NCI-H69 (cell line): ENCODE measurements at regions not wholly inside any gene's neighbourhood (a gene's known extent, or its start where the extent isn't known, plus 50 kb on each side); places are given as distances from the start of the nearest gene placed in this dataset.
A peak's percentile ranks its signal among the peaks of the same experiment; 100 is the strongest.

ENCODE experiments used
- DNase-seq: peaks from one replicate; lab custom pipeline; 2025; lab: John Stamatoyannopoulos, UW

DNA sequence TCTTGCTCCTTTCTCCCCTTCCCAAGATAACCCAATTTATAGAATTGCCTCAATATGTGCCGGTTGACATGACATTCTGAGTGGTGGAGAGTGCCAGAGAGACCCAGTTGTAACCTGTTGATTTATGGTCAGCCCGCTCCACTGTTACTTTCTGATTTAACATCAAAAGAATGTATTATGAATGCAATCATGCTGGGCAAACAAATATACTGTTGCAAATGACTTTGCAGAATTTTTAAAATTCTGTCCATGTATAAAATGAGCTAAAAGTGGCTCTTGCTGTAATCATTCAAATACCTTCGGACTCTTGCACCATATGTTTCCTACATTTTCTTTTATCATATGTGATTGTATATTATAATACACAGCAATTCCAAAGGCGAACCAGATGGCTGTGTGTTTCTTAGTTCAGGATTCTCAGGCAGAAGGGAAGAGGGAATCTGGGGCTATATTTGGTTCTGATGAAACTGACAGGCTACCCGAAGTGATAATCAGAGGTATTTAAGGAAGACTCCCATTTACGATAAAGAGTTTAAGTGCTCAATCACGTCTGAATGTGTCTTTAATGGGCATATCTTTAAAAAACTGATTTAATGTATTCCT, 131.7 kb downstream of the CLCN4 start:
- no peak for DNase-seq

DNA sequence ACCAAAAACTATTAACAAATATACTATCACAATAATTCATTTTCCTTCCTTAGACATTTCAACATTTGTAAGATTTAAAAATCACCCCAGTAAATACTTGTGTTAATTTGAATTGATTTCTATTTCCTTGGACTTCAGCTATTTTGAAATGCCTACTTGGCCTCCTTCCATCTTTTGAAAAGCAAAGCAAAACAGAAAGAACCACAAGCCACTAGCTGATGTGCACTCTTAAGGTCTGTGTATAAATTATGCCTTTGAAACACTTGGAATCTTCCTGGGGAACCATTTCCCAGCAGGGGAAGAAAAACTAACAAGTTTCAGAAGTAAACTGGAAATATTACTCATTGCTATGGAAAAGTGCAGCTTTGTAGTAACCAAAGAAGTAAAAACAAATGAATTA, 139.8 kb downstream of the CLCN4 start:
- no peak for DNase-seq

DNA sequence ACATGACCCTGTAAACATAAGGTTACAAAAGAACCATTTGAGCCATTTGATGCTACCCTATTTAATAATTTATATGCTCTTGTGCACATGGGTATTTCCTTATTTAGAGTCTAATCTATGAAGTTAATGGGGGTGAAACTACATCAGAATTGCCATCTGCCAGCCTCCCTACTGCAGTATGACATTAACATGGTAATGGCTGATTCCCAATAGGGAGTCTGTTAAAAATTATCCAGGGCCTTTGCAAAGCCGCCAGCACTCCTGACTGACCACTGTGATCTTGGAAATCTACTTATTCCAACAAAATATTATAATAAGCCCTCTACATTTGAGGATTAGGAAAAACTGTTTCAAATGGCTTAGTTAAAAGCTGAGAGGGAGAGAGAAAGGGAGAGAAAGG, 153.7 kb downstream of the CLCN4 start:
- peak; percentile 1 for DNase-seq

DNA sequence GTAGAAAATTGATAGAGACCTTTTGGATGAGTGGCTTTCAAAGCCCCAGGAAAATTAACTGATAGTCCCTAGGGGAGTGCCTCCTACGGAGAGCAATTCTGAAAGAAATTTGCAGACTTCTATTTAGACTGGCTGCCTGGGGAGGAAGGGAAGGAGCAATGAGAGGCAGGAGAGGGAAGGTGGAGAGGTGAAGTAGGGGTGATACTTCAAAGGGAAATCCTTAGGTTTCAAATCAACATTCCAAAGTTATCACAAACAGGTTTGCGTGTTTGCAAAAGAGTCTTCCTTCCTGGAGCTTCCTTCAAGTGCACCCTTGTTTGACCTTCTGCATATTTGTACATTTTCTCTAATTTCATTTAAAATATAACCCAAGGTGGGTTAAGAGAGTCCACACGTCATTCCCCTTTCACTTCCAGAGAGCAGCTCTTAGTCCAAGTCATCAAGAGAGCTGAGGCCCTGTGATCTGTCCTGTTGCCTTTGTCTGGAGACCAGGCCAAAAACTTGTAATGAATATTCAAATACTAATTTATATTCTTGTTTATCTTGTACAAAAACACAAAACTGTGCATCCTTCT, 157.8 kb downstream of the CLCN4 start:
- no peak for DNase-seq

DNA sequence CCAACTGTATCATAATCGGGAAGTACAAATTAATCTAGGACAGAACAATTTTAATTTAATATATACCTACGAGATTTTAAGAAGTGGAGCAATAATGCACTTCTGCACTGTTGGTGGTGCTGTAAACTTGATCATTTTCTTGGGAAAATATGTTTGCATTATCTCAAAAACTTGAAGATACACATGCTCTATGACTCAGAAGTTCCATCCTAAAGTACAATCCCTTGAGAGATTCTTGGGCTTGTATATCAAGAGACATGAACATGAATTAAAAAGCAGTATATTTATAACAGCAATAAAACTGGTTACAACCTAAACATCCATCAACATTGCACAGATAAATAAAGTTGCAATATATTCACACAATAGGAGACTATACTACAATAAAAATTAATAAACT, 168.8 kb downstream of the CLCN4 start:
- DNase-seq: no peak

DNA sequence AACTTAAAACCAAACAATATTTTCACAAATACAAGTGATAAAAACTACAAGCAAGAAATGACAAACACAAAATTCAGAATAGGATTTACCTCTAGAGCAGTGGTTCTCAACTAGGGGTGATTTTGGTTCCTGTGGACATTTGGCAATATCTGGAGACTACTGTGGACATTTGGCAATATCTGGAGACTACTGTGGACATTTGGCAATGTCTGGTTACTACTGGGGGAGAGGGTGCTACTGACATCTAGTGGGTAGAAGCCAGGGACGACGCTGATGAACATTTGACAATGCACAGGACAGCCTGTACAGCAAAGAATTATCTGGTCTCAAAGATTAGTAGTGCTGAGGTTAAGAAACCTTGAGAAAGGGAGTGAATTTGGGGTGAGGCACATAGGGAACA, 169.8 kb downstream of the CLCN4 start:
- DNase-seq: peak; percentile 16

DNA sequence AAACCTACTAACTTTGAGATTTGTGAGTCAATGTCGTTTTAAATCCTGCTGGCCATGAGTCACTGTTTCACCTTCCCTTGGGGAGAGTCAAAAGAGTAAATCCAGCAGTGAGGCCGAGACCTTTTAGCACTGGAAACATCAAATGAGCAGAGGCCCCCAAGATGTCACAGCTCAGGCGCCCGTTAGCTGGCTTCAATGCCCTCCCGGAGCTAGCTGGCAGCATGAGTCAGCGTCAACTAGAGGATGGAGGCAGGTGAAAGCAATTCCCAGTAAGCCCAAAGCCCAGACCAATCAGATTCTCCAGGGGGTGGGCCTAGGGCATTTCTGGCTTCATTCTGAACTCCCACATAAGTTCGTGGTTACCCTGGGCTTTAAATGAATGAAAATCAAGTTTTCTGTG, 170.9 kb downstream of the CLCN4 start:
- DNase-seq: peak; percentile 8

DNA sequence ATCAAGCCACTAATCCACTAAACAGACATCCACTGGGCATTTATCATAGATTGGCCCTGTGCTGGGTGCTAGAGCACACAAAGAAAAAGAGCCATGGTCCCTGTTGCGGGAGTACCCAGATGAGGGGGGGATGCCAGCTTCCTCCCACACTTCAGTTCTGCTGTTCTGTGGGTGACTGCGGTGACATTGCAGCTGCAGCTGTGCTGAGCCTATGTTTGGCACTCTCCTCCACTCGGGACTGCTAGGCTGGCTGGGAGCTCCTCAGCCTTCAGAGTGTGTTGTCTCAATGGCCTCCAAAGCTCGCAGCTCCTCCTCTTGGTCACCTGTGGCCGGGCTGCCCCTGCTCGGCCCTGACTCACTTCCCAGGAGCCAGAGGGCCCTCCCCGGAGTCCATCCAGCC, 173.2 kb downstream of the CLCN4 start:
- no peak for DNase-seq

DNA sequence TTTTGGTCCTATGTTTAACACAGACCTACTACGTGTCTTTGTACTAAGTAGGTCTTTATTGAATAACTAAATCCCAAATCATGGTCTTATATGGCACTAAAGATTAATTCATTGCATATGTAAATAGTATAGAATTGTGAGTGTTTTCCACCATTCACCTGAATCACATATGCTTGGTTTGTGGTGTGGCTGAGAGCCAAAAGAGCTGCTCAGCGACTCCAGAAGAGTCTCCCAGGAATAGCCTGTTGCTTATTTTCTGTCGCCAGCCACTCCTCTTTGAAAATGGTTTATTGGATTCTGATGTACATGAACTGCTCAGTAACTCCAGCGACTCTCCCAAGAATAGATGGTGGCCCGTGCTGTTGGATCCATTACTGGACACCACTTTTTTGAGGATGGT, 184.5 kb downstream of the CLCN4 start:
- no peak for DNase-seq

DNA sequence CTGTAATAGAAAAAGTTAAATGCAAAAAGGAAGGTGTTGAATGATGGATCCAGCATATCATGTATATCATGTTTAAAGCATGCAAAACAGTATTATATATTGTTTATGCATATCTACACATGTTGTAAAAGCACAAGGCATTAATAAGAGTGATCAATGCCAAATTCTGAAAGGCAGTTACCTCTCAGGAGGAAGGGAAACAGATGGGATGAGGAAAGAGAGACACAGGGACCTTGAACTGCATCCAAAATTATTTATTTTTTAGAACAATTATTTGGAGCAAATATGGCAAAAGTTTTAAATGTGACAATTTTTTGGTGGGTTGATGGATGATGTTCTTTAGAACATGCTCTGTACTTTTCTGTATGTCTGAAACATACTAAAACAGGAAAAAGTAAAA, 193.4 kb downstream of the CLCN4 start:
- DNase-seq: no peak

DNA sequence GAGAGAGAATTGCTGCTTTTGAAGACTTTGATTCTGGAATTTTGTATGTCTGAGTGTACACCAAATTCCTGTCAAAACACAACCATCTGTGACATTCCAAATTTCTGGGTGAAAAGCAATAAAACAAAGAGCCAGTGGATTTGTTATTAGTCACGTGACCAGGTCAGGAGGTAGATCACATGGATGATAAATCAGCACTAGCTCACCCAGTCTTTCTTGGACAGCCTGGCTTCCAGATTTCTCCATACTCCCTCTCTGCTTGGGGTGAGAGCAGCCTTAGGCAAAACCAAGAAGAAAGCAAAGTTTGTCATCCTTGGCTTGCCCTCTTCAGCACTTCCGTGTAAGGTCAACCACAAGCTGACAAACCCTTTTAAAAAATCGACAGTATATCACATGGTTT, 194.2 kb downstream of the CLCN4 start:
- no peak for DNase-seq

DNA sequence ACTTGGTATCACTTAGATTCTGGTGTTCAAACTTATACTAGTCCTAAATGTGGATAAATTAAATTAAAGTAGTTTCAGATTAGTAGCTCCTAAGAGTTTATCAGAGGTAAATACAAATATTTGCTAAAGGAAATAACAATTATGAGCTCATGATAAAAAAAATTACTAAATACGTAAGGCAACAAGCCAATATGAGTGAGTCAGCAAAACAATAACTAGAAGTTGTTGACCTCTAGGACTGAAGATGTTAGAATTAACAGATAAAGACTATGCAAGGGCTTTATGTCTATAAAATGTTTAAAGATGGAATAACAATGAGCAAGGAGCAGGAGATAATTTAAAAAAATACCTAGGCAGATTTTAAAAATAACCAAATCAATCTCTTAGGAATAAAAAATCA, 195.8 kb downstream of the CLCN4 start:
- DNase-seq: no peak

DNA sequence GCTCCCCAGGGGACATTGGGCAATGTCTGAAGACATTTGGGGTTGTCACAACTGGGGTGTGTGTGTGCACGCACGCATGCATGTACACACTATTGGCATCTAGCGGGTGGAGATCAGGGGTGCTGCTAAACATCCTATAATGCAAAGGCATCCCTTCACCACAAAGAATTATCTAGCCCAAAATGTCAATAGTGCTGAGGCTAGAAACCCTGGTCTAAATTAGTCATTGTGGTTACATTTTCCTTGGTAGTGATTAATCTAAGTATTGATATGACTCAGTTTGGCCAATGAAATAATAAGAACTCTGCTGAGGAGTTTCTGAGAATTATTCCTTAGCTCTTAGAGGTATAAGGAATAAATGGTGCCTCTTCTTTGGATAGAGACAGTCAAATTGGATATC, 200.2 kb downstream of the CLCN4 start:
- DNase-seq: no peak

DNA sequence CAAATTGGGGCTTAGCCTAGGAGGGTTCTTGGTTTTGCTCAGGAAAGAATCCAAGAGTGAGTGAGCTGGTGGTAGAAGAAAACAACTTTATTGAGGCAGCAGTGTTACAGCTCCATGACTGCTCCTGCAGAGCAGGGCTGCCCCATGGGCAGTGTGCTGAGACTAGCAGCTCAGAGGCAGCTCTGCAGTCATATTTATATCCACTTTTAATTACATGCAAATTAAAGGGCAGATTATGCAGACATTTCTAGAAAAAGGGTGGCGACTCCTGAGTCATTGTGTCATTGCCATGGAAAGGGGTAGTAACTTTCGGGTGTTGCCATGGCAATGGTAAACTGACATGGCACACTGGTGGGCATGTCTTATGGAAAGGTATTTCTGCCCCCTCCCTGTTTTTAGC, 202.2 kb downstream of the CLCN4 start:
- DNase-seq: no peak

DNA sequence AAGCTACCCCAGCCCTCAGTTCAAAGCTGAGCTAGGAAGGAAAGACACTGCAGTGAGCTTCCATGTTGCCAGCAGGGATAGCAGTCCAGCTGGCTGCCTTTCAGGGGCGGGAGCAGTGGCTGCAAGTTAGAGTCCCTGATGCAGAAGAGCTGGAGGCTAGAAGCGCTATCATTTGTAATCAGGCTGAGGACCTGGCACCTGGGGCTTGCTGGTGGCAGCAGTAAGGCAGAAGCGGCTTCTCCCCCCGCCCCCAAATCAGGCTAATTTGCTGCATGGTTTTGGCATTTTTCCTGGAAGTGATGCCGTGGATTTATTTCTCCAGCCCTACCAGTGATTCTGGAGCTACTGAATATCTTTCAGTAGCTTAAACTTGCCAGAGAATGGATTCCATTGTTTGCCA, 203.3 kb downstream of the CLCN4 start:
- DNase-seq: peak; percentile 1

DNA sequence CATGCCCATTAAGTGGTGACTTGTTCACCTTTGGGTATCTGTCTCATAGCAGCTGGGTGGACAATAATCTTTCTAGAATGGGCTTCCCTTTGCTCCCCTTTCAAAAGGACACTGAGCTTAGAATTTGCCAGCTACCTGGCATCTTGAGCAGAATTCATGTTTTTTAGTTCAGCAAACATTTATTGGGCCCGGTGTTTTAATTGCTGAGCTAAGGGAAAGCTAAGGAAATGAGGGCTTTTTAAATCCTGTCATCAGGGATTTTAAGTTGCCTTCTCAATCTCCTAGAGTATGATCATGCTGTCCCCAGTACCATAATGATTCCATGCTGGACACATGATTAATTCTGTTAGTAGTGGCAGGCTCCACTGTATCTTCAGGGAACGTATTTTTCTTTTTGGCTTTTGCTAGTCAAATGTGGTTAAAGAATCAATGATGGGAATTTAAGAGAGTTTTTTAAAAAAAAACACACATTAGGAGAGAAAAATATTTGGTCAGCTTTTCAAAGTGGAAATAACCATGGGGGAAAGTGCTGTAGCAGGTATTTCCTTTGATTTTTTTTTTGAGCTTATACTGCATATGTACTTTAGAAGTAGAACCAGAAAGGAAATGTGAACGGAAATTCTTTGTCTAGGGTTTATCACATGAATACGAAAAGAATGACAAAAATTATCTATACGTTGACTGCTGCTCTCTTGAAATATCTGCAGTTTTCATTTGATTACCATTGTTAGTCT, 208.9 kb downstream of the CLCN4 start:
- no peak for DNase-seq

DNA sequence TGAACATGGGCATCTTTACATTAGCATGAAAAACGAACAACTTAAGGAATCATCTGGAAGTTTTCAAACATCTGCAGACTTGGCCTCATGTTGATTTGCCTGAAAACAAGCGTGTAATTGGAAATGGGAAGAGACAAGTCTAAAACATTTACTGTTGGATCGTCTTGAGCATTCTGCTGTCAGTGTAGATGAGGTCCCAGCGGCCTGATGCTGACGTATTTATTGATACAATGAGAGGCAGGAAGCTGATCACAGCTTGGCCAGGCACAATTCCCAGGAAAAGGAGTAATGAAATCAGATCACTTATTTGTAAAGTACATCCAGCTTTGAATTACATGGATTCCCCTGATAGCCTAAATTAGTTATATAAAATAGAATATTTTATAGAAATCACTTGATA, 210.6 kb downstream of the CLCN4 start:
- no peak for DNase-seq

DNA sequence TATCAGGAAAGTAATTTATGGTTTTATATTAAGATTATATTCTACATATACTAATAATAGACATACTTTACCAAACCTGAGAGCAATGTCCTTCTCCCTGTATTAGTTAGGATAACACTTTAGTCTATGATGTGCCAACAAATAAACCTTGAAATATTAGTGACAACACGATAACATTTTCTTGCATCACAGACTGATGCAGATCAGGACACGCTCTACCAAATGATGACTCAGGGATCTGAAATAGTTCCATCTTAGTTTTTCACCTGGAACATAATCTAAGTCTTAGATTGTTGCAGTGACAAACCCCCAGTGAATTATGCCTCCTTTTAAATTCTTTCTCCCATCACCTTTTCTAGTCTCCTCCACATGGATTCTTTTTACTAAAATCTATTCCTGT, 214.2 kb downstream of the CLCN4 start:
- no peak for DNase-seq

DNA sequence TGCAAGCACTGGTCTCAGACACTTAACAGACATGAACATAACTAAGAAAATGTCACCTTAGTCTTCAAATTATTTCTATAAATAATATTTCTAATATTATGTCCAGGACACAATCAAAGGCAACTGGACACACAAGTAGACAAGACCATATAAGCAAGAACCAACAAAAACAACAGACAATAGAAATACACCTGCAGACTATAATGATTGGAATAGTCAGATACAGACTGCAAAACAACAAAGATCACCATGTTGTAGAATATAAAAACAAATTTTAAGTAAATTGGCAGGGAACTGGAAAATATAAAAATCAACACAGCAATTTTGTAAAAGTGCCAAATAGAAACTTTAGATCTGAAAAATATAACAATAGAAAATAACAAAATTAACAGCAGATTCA, 220.7 kb downstream of the CLCN4 start:
- no peak for DNase-seq

DNA sequence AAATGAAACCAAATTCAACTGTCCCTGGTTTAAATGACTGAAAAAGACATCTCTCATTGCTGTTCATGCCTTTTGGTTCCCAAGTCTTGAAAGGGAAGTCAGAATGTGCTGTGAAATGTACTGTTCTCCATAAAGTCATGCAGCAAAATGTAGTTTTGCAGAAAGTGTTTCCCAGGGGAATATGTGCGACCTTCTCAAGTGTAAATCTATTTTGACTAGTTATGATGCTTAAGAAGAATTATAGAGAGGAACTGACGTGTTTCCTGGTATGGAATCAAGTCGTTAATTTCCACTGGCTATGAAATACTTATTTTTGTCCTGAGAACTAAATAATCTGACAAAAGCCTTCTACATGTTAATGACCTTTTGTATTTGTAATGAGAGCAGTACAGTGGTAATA, 223.1 kb downstream of the CLCN4 start:
- DNase-seq: no peak

DNA sequence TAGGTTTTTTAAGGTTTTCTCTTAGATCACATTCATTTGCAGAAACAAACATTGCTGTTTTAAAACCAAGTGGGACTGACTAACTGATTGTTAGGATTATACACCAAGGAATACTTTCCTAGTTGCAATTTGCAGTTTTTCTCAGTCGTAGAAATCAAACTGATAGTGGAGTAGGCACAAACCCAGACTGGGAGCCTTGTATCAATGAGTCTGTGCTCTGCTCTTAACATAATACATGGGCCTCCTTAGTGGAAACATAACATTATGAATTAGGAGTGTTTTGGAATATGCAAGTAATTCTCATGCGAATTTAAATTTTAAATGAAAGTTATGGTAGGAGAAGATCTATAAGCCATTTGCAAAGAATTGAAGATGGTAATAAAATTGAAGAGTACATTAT, 223.5 kb downstream of the CLCN4 start:
- DNase-seq: no peak

DNA sequence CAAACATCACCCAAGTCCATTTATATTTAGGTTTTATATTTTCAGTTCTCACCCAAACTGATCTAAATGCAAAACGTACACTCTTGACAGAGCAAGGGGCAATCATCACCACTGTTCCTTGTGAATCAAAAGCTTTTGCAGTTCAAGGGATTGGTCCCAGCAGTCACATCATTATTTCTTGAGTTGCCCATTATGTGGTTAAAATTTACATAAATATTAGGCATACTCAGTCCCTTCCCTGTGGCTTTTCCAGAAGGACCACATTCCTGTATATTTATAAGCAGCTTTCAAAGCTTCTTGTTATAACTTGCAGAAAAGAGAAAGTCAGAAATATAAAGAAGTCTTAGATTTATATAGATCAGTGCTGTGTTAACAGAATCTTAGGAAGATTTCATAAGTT, 224.4 kb downstream of the CLCN4 start:
- no peak for DNase-seq

DNA sequence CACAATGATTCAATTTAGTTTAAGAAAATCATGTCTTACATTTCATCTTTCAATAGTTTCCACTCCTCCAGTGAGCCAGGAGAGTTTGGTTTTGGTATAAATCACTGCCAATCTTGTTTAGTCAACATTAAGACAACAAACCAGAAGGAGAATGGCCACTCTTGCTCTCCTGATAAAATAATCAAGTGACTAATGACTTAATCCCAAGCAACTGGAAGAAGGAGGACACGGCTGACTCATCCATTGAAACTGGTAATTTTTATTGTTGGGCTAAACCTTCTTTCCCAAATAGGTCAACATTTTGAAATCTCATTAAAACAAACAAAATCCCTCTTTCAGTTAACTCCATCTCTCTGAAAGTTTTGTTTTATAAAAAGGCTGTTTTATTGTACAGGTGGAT, 230.2 kb downstream of the CLCN4 start:
- DNase-seq: no peak

DNA sequence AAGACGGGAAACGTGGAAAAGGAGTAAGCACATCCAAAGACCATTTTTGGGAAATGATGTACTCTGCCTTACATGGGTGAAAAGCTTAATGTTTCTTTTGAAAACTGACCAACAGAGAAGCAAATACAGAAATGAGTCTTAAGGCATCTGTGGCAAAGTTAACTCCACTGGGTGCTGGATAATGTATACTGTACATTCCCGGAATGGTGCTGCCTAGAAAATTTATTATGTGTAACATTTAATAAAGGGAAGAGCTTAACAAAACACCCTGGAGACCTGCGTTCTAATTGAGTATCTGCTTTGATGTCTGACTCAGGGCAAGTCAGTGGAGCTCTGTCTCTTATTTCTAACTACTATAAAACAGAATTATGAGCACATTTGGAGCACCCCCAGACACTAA, 230.2 kb downstream of the MID1 start:
- DNase-seq: no peak
